HG03175 (cell line): ENCODE measurements at regions not wholly inside any gene's neighbourhood (a gene's known extent, or its start where the extent isn't known, plus 50 kb on each side); places are given as distances from the start of the nearest gene placed in this dataset.

ENCODE experiments used
- ATAC-seq: cut with Tn5 transposase; IDR thresholded peaks from one replicate; pipeline ENCODE4 v1.9.1; 2021; ENCODE audit warnings: mild to moderate bottlenecking, moderate library complexity; ENCODE audit not compliant: unreplicated experiment

DNA sequence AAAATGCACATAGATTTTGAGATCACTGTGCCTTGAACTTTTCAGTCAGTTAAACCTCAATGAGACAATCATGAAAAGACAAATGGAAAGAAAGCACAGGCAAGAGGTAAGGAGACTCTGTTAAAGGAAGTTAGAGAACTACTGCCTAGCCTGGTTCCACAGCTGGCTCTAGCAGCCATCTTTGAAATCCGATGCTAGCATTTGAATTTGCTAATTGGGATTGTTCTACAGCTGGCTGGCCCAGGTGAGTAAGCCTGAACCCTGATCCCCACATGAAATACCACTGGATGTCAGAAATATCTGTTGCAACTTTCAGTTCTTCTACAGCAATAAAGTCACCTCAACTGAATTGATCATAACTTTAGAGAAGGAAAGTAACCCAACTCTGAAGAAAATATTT is 315.2 kb upstream of the CHAC2 start:
- ATAC-seq: no peak

DNA sequence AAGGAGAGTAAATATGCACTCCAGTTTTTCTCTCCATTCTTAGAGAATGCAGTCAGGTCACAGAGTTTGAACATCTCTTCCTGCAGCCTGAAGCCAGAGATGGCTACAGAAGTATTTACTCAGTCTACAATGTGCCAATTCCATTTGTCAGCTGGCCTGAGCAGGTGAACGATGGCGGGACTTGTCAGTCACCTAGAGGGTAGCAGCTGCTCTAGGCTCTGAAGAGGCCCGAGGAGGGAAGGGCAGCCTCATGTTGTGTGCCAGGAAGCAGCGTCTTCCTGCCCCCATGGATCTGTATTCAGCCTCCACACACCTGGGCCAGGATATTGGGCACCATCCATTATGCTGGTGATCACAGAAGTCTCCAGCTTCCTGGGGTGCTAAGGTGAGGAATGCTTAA is 316.7 kb upstream of the CHAC2 start:
- ATAC-seq: no peak

GRCh38 chr2:53448591-53448990 is 319.0 kb upstream of the CHAC2 start:
- ATAC-seq: no peak

GRCh38 chr2:53448086-53448485 is 319.5 kb upstream of the CHAC2 start:
- ATAC-seq: no peak

DNA sequence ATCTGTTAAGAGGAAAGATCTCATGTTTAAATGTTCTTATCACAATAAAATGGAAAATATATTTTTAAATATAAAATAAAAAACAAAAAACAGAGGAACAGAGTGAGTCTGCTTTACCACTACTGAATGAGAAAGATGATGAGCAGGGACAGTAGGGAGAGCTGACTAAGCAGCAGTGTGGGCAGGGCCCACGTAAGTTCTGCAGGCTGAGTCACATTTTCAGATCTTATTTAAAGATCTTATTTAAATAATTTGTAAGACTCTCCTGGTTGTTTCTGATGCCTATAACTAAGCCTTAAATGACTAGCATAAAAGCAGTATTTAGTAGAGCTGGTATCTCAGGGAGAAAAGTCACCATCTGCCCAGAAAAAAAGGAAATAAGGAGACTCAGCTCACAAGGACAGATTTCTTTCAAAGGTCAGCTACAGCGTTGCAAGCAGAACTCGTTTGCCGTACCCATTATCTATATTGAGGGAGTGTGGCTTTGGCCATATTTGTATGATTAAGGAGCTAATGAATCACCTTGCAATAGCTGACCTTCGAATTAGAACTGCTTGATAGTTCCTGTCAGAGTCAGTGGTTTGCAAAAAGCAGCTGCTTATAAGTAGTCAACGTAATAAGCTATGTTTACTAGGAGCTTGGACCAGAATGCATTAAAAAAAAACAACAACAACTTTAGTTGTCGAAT is 322.1 kb upstream of the CHAC2 start:
- no peak for ATAC-seq

- no peak for ATAC-seq
Measured at GRCh38 chr2:53442783-53443182, 324.8 kb upstream of the CHAC2 start.

DNA sequence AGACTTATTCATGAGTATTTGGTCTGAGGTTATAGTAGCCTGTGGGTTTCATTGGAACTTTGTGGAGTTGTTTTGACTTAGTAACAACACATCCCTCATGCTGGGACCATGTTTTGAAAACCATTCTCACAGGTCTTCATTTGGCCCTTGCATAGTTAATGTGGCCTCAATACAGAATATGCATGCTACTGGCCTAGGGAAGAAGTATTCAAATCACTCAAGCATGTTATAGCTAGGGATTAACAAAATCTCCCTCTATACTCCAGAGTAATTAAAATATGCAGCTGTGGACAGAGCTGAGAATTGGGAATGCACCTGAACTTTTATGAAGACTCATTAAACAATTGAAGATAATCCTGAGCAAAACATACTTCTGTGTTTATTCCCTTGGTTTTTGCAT is 325.5 kb upstream of the CHAC2 start:
- ATAC-seq: no peak

GRCh38 chr2:53438692-53439091 is 328.9 kb upstream of the CHAC2 start:
- ATAC-seq: no peak

- no peak for ATAC-seq
Measured at GRCh38 chr2:53438100-53438499, 329.5 kb upstream of the CHAC2 start.

DNA sequence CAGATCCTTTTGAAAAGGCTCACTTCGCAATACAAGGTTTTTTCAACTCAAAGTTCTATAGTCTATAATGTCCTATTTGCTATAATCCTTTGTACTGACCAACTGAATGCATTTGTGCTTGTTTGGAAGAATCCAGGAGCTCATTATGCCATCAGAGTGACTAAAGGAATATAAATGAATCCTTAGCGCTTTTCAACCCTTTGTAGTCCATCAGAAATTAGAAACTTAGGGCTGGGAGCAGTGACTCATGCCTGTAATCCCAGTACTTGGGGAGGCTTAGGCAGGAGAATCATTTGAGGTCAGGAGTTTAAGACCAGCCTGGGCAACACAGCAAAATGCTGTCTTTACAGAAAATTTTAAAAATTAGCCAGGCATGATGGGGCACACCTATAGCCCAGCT is 330.2 kb upstream of the CHAC2 start:
- ATAC-seq: no peak

- no peak for ATAC-seq
Measured at GRCh38 chr2:53436882-53437281, 330.7 kb upstream of the CHAC2 start.

DNA sequence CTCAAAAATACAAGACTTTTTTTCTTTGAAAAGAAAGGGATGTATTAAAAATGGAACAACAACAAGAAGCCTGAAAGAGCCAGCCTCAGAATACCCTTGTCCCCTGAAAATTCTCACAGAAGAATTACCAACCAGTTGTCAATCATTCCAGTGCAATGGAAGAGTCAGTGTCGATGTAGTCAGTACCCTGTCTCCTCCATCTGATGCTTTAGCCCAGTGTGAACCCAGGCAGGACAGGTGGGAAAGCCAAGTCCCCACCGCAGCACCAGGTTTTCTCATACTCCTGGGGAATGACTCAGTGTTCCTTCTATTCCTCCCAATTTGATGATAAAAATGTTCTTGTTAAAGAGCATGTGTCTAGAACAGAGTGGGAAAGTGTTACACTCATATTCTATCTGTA is 332.0 kb upstream of the CHAC2 start:
- no peak for ATAC-seq

DNA sequence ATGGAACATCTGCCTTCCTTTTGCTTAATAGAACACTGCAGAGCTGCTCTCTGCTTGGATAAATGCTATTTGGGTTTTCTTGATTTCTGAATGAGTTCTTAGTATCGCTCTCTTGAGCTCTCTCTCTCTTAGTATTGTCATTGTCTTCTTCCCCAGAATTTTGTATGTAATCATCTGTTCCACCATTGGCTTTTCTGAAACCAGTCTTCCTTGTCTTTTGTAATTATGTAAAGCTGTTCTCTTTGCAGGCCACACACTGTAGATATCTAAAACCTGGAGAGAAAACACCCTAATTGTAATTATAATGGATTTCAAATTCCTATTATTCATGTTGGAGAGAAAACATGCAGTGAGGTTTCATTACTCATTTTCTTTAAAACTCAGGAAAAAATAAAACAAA is 333.1 kb upstream of the CHAC2 start:
- no peak for ATAC-seq

GRCh38 chr2:53432936-53433335 is 334.7 kb upstream of the CHAC2 start:
- no peak for ATAC-seq

GRCh38 chr2:53429901-53430300 is 337.7 kb upstream of the CHAC2 start:
- ATAC-seq: no peak

DNA sequence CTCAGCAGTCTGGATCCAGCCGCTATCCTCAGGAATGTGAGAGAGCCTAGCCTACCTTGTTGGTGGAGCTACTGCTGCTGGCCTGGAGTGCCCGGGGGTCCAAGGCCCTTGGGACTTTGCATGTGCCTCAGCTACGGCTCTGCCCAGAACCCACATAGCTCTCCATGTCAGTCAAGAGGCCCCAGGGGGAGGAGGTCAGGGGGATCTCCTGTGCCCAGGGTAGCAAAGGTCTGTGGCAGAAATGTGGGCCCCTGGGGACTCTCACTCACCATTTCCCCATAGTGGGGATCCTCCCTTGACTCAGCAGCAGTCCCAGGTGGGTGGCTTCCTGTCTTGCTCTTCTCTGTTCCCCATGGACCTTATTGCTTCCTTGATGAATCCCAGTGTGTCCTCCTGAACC is 342.7 kb upstream of the CHAC2 start:
- ATAC-seq: peak; percentile 49

GRCh38 chr2:53423465-53423864 is 344.1 kb upstream of the CHAC2 start:
- ATAC-seq: no peak

- ATAC-seq: peak; percentile 71
Measured at GRCh38 chr2:53422979-53423378, 344.6 kb upstream of the CHAC2 start.

GRCh38 chr2:53417385-53417784 is 350.2 kb upstream of the CHAC2 start:
- no peak for ATAC-seq

GRCh38 chr2:53407363-53408080 is 360.1 kb upstream of the CHAC2 start:
- ATAC-seq: no peak

DNA sequence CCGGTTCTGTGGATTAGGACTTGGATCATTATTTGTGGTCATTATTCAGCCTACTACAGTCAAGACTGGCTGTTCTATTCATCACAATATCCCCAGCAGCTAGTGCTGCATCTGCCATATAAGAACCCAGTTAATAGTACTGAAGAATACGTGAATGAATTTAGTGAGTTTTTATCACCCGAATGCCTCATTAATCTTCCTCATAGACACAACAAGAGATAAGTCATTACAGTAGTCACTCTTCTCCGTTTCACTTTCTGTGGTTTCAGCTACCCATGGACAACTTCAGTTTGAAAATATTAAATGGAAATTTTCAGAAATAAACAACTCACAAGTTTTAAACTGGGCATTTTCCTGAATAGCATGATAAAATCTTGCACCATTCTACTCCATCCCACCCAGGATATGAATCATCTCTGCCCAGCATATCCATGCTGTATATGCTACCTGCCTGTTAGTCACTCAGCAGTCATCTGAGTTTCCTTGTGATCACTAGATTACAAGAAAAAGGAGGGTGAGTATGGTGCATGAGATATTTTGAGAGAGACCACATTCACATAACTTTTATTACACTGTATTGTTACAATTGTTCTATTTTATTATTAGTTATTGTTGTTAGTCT is 363.7 kb upstream of the CHAC2 start:
- ATAC-seq: peak; percentile 71

DNA sequence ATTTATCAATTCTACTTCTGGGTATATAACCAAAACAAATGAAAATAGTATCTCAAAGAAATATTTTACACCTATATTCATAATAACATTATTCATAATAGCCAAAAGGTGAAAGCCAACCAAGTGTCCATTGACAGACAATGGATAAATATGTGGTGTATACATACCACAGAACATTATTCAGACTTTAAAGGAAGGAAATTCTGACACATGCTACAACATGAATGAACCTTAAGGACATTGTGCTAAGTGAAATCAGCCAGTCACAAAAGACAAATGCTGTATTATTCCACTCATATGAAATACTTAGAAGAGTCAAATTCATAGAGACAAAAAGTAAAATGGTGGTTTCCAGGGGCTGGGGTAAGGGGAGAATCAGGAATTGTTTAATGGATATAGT is 370.5 kb upstream of the CHAC2 start:
- ATAC-seq: no peak
